ENCODE measurements at regions not wholly inside any gene's neighbourhood (a gene's known extent, or its start where the extent isn't known, plus 50 kb on each side); places are given as distances from the start of the nearest gene placed in this dataset.

DNA sequence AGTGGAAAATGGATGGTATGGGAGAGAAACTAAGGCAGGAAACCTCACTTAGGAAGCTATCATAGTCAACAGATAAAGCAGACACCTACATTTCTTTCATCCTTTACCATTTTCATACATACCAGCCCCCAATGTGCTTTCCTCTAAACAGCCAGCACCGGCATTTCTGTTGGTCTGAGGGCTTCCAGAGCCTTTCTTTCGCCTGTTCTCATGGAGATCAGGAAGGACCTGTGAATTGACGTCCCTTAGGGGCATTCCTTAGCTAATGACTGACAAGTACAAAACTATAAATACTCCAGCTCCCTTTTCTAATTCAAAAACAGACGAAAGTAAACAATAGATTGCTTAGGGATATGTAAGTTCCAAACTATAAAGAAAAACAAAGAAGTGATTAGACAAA, 215.5 kb upstream of the CNKSR2 start:
- DNase-seq, result no peak
- intact Hi-C loops (cut with DNase I; ENCODE audit: low total_unique reads), result no loop called here
- Histone ChIP-seq H3K4me1 (no peaks in the 10 kb centered on the region), H3K4me3 (no peak overlapping the region), H3K9me3 (no peaks in the 10 kb centered on the region), H3K27ac (no peak overlapping the region), H3K36me3 (no peaks in the 10 kb centered on the region), H3K27me3 (no peaks in the 10 kb centered on the region)
- TF ChIP-seq POLR2A (IDR thresholded peaks at IDR 0.05), result no peak
- TF ChIP-seq, protein P1, sequence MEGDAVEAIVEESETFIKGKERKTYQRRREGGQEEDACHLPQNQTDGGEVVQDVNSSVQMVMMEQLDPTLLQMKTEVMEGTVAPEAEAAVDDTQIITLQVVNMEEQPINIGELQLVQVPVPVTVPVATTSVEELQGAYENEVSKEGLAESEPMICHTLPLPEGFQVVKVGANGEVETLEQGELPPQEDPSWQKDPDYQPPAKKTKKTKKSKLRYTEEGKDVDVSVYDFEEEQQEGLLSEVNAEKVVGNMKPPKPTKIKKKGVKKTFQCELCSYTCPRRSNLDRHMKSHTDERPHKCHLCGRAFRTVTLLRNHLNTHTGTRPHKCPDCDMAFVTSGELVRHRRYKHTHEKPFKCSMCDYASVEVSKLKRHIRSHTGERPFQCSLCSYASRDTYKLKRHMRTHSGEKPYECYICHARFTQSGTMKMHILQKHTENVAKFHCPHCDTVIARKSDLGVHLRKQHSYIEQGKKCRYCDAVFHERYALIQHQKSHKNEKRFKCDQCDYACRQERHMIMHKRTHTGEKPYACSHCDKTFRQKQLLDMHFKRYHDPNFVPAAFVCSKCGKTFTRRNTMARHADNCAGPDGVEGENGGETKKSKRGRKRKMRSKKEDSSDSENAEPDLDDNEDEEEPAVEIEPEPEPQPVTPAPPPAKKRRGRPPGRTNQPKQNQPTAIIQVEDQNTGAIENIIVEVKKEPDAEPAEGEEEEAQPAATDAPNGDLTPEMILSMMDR (IDR thresholded peaks at IDR 0.05), result no peak

DNA sequence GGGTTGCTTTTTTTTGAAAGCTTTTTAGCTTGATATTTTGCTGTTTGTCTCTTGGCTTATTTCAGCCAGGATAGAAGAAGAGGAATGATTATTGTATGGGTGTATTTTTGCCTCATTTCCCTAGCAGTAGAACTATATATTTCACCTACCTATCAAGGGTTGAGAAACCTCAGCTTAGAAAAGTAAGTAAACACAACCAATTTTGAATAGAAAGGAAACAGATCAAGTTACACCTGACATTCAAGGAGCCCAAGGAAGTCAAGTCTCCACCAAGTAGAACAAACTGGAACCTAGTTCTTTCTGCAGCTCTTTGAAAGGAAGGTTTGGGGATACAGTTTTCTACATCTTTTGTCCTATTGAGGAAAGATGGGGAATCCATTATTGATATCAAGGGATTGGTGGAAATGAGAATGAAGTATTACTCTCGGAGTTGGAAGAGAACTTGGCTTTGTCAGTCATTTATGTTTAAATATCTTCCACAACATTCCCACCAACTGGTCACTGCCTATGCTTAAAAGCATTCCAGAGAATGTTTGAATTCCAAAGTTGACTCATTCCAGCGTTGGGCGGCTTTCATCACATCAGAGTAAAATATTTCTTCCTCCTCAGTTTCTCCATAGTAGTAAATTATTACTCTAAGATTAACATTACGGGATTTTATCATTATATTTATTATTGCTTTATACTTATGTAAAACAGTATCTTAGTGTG, 207.8 kb upstream of the CNKSR2 start:
- Histone ChIP-seq H3K9me3 (no peaks in the 10 kb centered on the region), H3K4me1 (no peaks in the 10 kb centered on the region), H3K27me3 (peaks cover 0 to under 1% of the 10 kb centered on the region in 2 donors), H3K4me3 (no peak overlapping the region), H3K36me3 (no peaks in the 10 kb centered on the region), H3K27ac (no peak overlapping the region)
- no peak for DNase-seq
- intact Hi-C loops (cut with DNase I; ENCODE audit: low total_unique reads), result no loop called here
- TF ChIP-seq POLR2A (IDR thresholded peaks at IDR 0.05), result no peak
- TF ChIP-seq, protein P1 (IDR thresholded peaks at IDR 0.05), result no peak

GRCh38 chrX:21167011-21167410, 207.2 kb upstream of the CNKSR2 start:
- H3K27ac ChIP-seq, result no peak overlapping the region
- no peak overlapping the region for H3K4me3 ChIP-seq
- DNase-seq, result no peak
- intact Hi-C loops (cut with DNase I; ENCODE audit: low total_unique reads), result no loop called here
- H3K9me3 ChIP-seq, result no peaks in the 10 kb centered on the region
- no peak for TF ChIP-seq POLR2A (IDR thresholded peaks at IDR 0.05)
- TF ChIP-seq, protein P1 (IDR thresholded peaks at IDR 0.05), result no peak
- peaks cover 0 to 4% of the 10 kb centered on the region in 2 donors for H3K27me3 ChIP-seq
- H3K4me1 ChIP-seq, result no peaks in the 10 kb centered on the region
- H3K36me3 ChIP-seq, result no peaks in the 10 kb centered on the region

DNA sequence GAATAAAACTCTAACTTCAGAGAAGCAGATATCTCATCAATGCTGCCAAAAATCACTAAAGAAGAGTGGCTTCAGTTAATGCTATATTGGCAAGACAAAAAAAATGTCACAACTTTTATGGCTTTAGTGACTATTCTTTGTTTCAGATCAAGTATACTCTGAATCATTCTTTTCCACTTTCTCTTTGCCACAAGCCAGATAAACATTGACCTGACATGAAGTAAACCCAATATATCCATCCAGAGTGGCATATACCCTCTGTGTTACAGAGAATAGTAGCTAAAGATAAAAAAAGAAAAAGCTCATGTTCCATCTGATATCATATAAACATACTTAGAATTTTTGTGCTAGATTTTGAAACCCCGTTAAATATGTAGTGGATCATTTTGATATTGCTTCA, 206.7 kb upstream of the CNKSR2 start:
- H3K27me3 ChIP-seq, result peaks cover 0 to 4% of the 10 kb centered on the region in 2 donors
- no peak overlapping the region for H3K4me3 ChIP-seq
- no peak overlapping the region for H3K27ac ChIP-seq
- no peaks in the 10 kb centered on the region for H3K36me3 ChIP-seq
- intact Hi-C loops (cut with DNase I; ENCODE audit: low total_unique reads), result no loop called here
- H3K9me3 ChIP-seq, result no peaks in the 10 kb centered on the region
- H3K4me1 ChIP-seq, result no peaks in the 10 kb centered on the region
- TF ChIP-seq, protein P1 (IDR thresholded peaks at IDR 0.05), result no peak
- TF ChIP-seq POLR2A (IDR thresholded peaks at IDR 0.05), result no peak
- no peak for DNase-seq

DNA sequence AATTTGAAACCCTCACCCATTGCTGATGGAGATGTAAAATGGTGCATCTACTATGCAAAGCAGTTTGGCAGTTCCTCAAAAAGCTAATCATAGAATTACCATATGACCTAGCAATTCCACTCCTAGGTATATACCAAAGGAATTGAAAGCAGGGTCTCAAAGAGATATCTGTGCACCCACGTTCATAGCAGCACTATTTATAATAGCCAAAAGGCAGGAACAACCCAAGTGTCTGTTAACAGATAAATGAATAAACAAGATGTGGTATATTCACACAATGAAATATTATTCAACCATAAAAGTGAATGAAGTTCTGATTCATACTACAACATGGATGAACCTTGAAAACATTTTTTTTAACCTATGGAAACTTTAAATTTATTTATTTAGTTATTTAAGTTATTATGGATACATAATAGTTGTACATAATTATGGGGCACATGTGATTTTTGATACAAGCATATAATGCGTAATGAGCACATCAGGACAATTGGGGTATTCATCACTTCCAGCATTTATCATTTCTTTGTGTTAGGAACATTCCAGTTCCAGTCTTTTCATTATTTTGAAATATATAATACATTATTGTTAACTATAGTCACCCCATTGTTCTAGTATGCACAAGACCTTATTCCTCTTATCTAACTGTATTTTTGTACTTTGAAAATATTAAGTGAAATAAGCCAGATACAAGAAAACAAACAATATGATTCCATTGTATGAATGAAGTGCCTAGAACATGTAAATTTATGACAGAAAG, 205.6 kb upstream of the CNKSR2 start:
- DNase-seq, result no peak
- Histone ChIP-seq H3K4me3 (no peak overlapping the region), H3K4me1 (no peaks in the 10 kb centered on the region), H3K9me3 (no peaks in the 10 kb centered on the region), H3K27ac (no peak overlapping the region), H3K36me3 (no peaks in the 10 kb centered on the region), H3K27me3 (peaks cover 0 to 4% of the 10 kb centered on the region in 2 donors)
- intact Hi-C loops (cut with DNase I; ENCODE audit: low total_unique reads), result no loop called here
- TF ChIP-seq POLR2A (IDR thresholded peaks at IDR 0.05), result no peak
- TF ChIP-seq, protein P1 (IDR thresholded peaks at IDR 0.05), result no peak
